B cell (primary cell): ENCODE measurements at regions not wholly inside any gene's neighbourhood (a gene's known extent, or its start where the extent isn't known, plus 50 kb on each side); places are given as distances from the start of the nearest gene placed in this dataset.

ENCODE experiments used
- ATAC-seq: fragments of 200-7000 bp; cut with Tn5 transposase; one replicate; pipeline ENCODE4 v1.10.0; 2021; ENCODE audit warnings: low read depth, mild to moderate bottlenecking, moderate number of reproducible peaks, moderate library complexity
- CTCF ChIA-PET: fragments of 350-600 bp; sonication (Branson Sonifier 250); formaldehyde crosslinking; loops from one replicate; lab custom pipeline; 2021; ENCODE audit warnings: antibody characterized with exemption, inconsistent platforms; lab: Charles Lee
- POLR2A ChIA-PET: fragments of 350-600 bp; sonication (Branson Sonifier 250); formaldehyde crosslinking; loops from one replicate; lab custom pipeline; 2021; ENCODE audit warnings: antibody characterized with exemption; lab: Charles Lee
- DNase-seq: peaks from one replicate; pipeline ENCODE4 v3.0.0; 2013
- H2AFZ ChIP-seq: 2 replicates; pipeline ENCODE4 v1.6.1; 2012; ENCODE audit warnings: mild to moderate bottlenecking, low read depth, low read length; ENCODE audit not compliant: insufficient read depth, poor library complexity, severe bottlenecking
- H3K27ac ChIP-seq, 2 donors: 1 replicate in 1 of 2; 2 replicates in 1 of 2; pipeline ENCODE4 v1.5.1; 2012 to 2013; ENCODE audit warnings: low read length in 2 of 2, mild to moderate bottlenecking in 2 of 2, moderate library complexity in 1 of 2
- H3K27me3 ChIP-seq, 4 experiments: fragments of 200-600 bp in 1 of 4; sonication (generic) in 1 of 4; replicated peaks in 1 of 4; 1 replicate in 2 of 4; 2 replicates in 2 of 4; pipeline versions ENCODE4 v1.6.1 to v1.7.0; 2013 to 2016; ENCODE audit warnings: low read length in 3 of 4, mild to moderate bottlenecking in 2 of 4, mixed read lengths in 1 of 4, moderate library complexity in 1 of 4; ENCODE audit not compliant: insufficient read depth in 4 of 4, control insufficient read depth in 3 of 4; ENCODE audit errors: control extremely low read depth in 1 of 4
- H3K36me3 ChIP-seq, 2 experiments: replicated peaks in 1 of 2; 1 replicate in 1 of 2; 2 replicates in 1 of 2; pipeline versions ENCODE4 v1.6.1 to v1.7.1; 2013; ENCODE audit warnings: low read length in 1 of 2; ENCODE audit not compliant: insufficient read depth in 2 of 2, control insufficient read depth in 1 of 2; ENCODE audit errors: control extremely low read depth in 1 of 2, extremely low read depth in 1 of 2
- H3K4me1 ChIP-seq, 2 donors: fragments of 200-600 bp in 1 of 2; sonication (generic) in 1 of 2; 1 replicate in 1 of 2; 2 replicates in 1 of 2; pipeline versions ENCODE4 v1.5.1 to v1.6.1; 2013 to 2017; ENCODE audit warnings: low read length in 2 of 2; ENCODE audit not compliant: control insufficient read depth in 2 of 2, insufficient read depth in 2 of 2
- H3K4me2 ChIP-seq: replicated peaks from 2 replicates; pipeline ENCODE3; 2012; ENCODE audit warnings: mild to moderate bottlenecking, low read depth, low read length; ENCODE audit not compliant: poor library complexity, severe bottlenecking
- H3K4me3 ChIP-seq, 5 experiments: fragments of 200-600 bp in 1 of 5; sonication (generic) in 1 of 5; 1 replicate in 3 of 5; 2 replicates in 2 of 5; pipeline versions ENCODE4 v1.5.1 to v1.7.0; 2011 to 2016; ENCODE audit warnings: low read length in 4 of 5, mild to moderate bottlenecking in 4 of 5, low read depth in 2 of 5, control low read depth in 1 of 5, moderate library complexity in 1 of 5; ENCODE audit not compliant: insufficient read depth in 1 of 5; ENCODE audit errors: control extremely low read depth in 1 of 5, extremely low read depth in 1 of 5
- H3K79me2 ChIP-seq: fragments of 200-600 bp; sonication (generic); one replicate; pipeline ENCODE4 v1.6.0; 2016; ENCODE audit warnings: low read length; ENCODE audit not compliant: control insufficient read depth, insufficient read depth
- H3K9ac ChIP-seq: fragments of 200-600 bp; sonication (generic); 2 replicates; pipeline ENCODE4 v1.6.1; 2017; ENCODE audit warnings: mild to moderate bottlenecking, low read length, moderate library complexity
- H3K9me3 ChIP-seq, 3 donors: one replicate each; pipeline versions ENCODE4 v1.6.1 to v1.7.1; 2013; ENCODE audit warnings: low read length in 2 of 3; ENCODE audit not compliant: control insufficient read depth in 2 of 3, insufficient read depth in 1 of 3; ENCODE audit errors: control extremely low read depth in 1 of 3
- H4K20me1 ChIP-seq: 2 replicates; pipeline ENCODE4 v1.6.0; 2012; ENCODE audit warnings: mild to moderate bottlenecking, low read length; ENCODE audit not compliant: insufficient read depth, control insufficient read depth, poor library complexity, severe bottlenecking
- H3K27ac Mint-ChIP-seq: one replicate; pipeline ENCODE4 v1.8.0; 2021; ENCODE audit warnings: mixed read lengths
- H3K27me3 Mint-ChIP-seq: one replicate; pipeline ENCODE4 v1.8.0; 2021; ENCODE audit warnings: mixed read lengths
- H3K4me1 Mint-ChIP-seq: one replicate; pipeline ENCODE4 v1.8.0; 2021; ENCODE audit warnings: mixed read lengths
- H3K4me3 Mint-ChIP-seq: one replicate; pipeline ENCODE4 v1.8.0; 2021; ENCODE audit warnings: mixed read lengths
- H3K9me3 Mint-ChIP-seq: one replicate; pipeline ENCODE4 v1.8.0; 2022; ENCODE audit warnings: mixed read lengths; ENCODE audit not compliant: insufficient read depth
- CTCF ChIP-seq: fragments of 200-600 bp; IDR thresholded peaks from one replicate; pipeline ENCODE4 v1.8.0; 2022; ENCODE audit warnings: antibody characterized with exemption, mild to moderate bottlenecking
- EZH2 ChIP-seq: IDR thresholded peaks from 2 replicates; pipeline ENCODE4 v1.6.1; 2012; ENCODE audit warnings: borderline replicate concordance, low read depth, mild to moderate bottlenecking, moderate library complexity, low read length; ENCODE audit not compliant: insufficient read depth, poor library complexity, severe bottlenecking
- WGBS: methylation state at CpG from one replicate; pipeline ENCODE4 v1.1.5; 2013; ENCODE audit warnings: missing lambda C conversion rate; ENCODE audit not compliant: insufficient coverage; 5-methylcytosine and 5-hydroxymethylcytosine counted together
- intact Hi-C: fragments of 100-400 bp; cut with micrococcal nuclease; formaldehyde crosslinking; loops from one replicate; pipeline ENCODE4 v1.10.0; 2022

- H3K4me1 ChIP-seq = no peaks in the 10 kb centered on the region
- intact Hi-C loops = no loop called here
- ChIA-PET CTCF (no interaction called here), POLR2A (no interaction called here)
- H3K4me1 Mint-ChIP-seq = peaks cover 5% of the 10 kb centered on the region
- no peaks in the 10 kb centered on the region for H4K20me1 ChIP-seq
- WGBS = 88% methylated on average over 3 of the region's 5 CpGs
- no peak overlapping the region for H3K4me2 ChIP-seq
- H3K9me3 ChIP-seq = no peaks in the 10 kb centered on the region
- no peaks in the 10 kb centered on the region for H3K27me3 ChIP-seq
- no peak overlapping the region for H2AFZ ChIP-seq
- no peak overlapping the region for H3K27ac ChIP-seq
- TF ChIP-seq EZH2 (no peak), CTCF (no peak)
- H3K36me3 ChIP-seq = no peaks in the 10 kb centered on the region
- no peak for DNase-seq
- no peaks in the 10 kb centered on the region for H3K27me3 Mint-ChIP-seq
- no peak overlapping the region for H3K27ac Mint-ChIP-seq
- ATAC-seq = no peak
- H3K4me3 Mint-ChIP-seq = no peak overlapping the region
- no peak overlapping the region for H3K4me3 ChIP-seq
- H3K79me2 ChIP-seq = no peaks in the 10 kb centered on the region
- H3K9me3 Mint-ChIP-seq = no peaks in the 10 kb centered on the region
- no peak overlapping the region for H3K9ac ChIP-seq
These were observed 118.7 kb downstream of the MID1IP1 start for GRCh38 chrX:38919853-38920528.

GRCh38 chrX:38923451-38923969 is 122.3 kb downstream of the MID1IP1 start:
- CTCF ChIA-PET = no interaction called here
- DNase-seq = no peak
- Histone ChIP-seq H3K36me3 (no peaks in the 10 kb centered on the region), H3K9me3 (no peaks in the 10 kb centered on the region), H3K79me2 (no peaks in the 10 kb centered on the region), H3K9ac (no peak overlapping the region), H3K4me3 (no peak overlapping the region), H3K27me3 (no peaks in the 10 kb centered on the region), H3K4me1 (no peaks in the 10 kb centered on the region), H4K20me1 (no peaks in the 10 kb centered on the region), H3K27ac (no peak overlapping the region), H3K4me2 (no peak overlapping the region), H2AFZ (no peak overlapping the region)
- Mint-ChIP-seq H3K27ac (no peak overlapping the region), H3K4me3 (no peak overlapping the region), H3K4me1 (peaks cover 5% of the 10 kb centered on the region), H3K9me3 (no peaks in the 10 kb centered on the region), H3K27me3 (no peaks in the 10 kb centered on the region)
- intact Hi-C loops = no loop called here
- TF ChIP-seq CTCF = no peak
- no peak for TF ChIP-seq EZH2
- no peak for ATAC-seq
- WGBS = 100% methylated on average over 1 of the region's 3 CpGs
- POLR2A ChIA-PET = no interaction called here
